NCI-H82 treated with DMSO at 0.1 percent for 48 hours (cell line): ENCODE measurements at regions not wholly inside any gene's neighbourhood (a gene's known extent, or its start where the extent isn't known, plus 50 kb on each side); places are given as distances from the start of the nearest gene placed in this dataset.

Experiments used
- DNase-seq: peaks from one replicate; lab custom pipeline; 2025; ENCODE audit not compliant: unreplicated experiment; lab: John Stamatoyannopoulos, UW

GRCh38 chr2:147712051-147712450 lies 132.8 kb upstream of the ACVR2A start:
- no peak for DNase-seq

- DNase-seq, result no peak
These were observed 133.8 kb upstream of the ACVR2A start for GRCh38 chr2:147711031-147711430.

GRCh38 chr2:147709655-147710054 lies 135.2 kb upstream of the ACVR2A start:
- no peak for DNase-seq

- DNase-seq, result no peak
These were observed 141.7 kb upstream of the ACVR2A start for GRCh38 chr2:147703171-147703570.

GRCh38 chr2:147698166-147698565 lies 146.7 kb upstream of the ACVR2A start:
- no peak for DNase-seq

GRCh38 chr2:147696426-147696825 lies 148.4 kb upstream of the ACVR2A start:
- DNase-seq, result no peak

GRCh38 chr2:147689220-147689909 lies 155.5 kb upstream of the ACVR2A start:
- DNase-seq, result no peak

GRCh38 chr2:147688242-147688641 lies 156.6 kb upstream of the ACVR2A start:
- no peak for DNase-seq

- DNase-seq, result no peak
These were observed 158.5 kb upstream of the ACVR2A start for GRCh38 chr2:147686365-147686764.

- no peak for DNase-seq
These were observed 159.9 kb upstream of the ACVR2A start for GRCh38 chr2:147684903-147685302.

GRCh38 chr2:147683380-147683779 lies 161.4 kb upstream of the ACVR2A start:
- DNase-seq, result no peak

GRCh38 chr2:147681093-147681492 lies 163.7 kb upstream of the ACVR2A start:
- DNase-seq, result no peak

- peak; percentile 97 for DNase-seq
These were observed 164.8 kb upstream of the ACVR2A start for GRCh38 chr2:147679955-147680531.

GRCh38 chr2:147679191-147679954 lies 165.5 kb upstream of the ACVR2A start:
- DNase-seq, result peak; percentile 97

GRCh38 chr2:147665105-147665504 lies 179.7 kb upstream of the ACVR2A start:
- no peak for DNase-seq

GRCh38 chr2:147663962-147664361 lies 180.9 kb upstream of the ACVR2A start:
- DNase-seq, result no peak

GRCh38 chr2:147663153-147663961 lies 181.5 kb upstream of the ACVR2A start:
- DNase-seq, result no peak

GRCh38 chr2:147662221-147662620 lies 182.6 kb upstream of the ACVR2A start:
- DNase-seq, result no peak

GRCh38 chr2:147660680-147661079 lies 184.1 kb upstream of the ACVR2A start:
- peak; percentile 27 for DNase-seq

- no peak for DNase-seq
These were observed 185.8 kb upstream of the ACVR2A start for GRCh38 chr2:147659051-147659450.
